Tibial nerve (tissue), 4 donors: ENCODE measurements at regions not wholly inside any gene's neighbourhood (a gene's known extent, or its start where the extent isn't known, plus 50 kb on each side); places are given as distances from the start of the nearest gene placed in this dataset.

Experiments
- DNase-seq, 2 donors: peaks; one replicate each; pipeline ENCODE4 v3.0.0-alpha.2; 2019; ENCODE audit warnings: low spot score in 2 of 2
- H3K27ac ChIP-seq, 4 donors: fragments of 200-600 bp; sonication (generic) in 3 of 4; one replicate each; pipeline ENCODE4 v1.5.1; 2017 to 2019; ENCODE audit warnings: mild to moderate bottlenecking in 1 of 4
- H3K27me3 ChIP-seq, 2 donors: fragments of 200-600 bp; sonication (generic) in 1 of 2; one replicate each; pipeline versions ENCODE4 v1.5.1 to v1.6.0; 2017 to 2019
- H3K36me3 ChIP-seq, 3 donors: fragments of 200-600 bp; sonication (generic); one replicate each; pipeline ENCODE4 v1.5.1; 2018 to 2019
- H3K4me1 ChIP-seq, 4 donors: fragments of 200-600 bp; sonication (generic) in 3 of 4; one replicate each; pipeline ENCODE4 v1.5.1; 2017 to 2019
- H3K4me3 ChIP-seq, 4 donors: fragments of 200-600 bp; sonication (generic) in 3 of 4; one replicate each; pipeline ENCODE4 v1.5.1; 2017 to 2019; ENCODE audit warnings: mild to moderate bottlenecking in 1 of 4, moderate library complexity in 1 of 4
- H3K9me3 ChIP-seq, 4 donors: fragments of 200-600 bp; sonication (generic) in 3 of 4; one replicate each; pipeline ENCODE4 v1.5.1; 2017 to 2019
- CTCF ChIP-seq, 5 experiments: fragments of 200-600 bp in 3 of 5; fragments of 450-650 bp in 2 of 5; sonication (generic) in 3 of 5; IDR thresholded peaks; one replicate each; pipeline ENCODE4 v1.5.1; 2016 to 2019; ENCODE audit warnings: antibody characterized with exemption in 5 of 5, mild to moderate bottlenecking in 3 of 5, moderate library complexity in 2 of 5
- EP300 ChIP-seq, 2 donors: sonication (generic); formaldehyde crosslinking; IDR thresholded peaks; one replicate each; pipeline ENCODE4 v1.6.1; 2017; ENCODE audit warnings: antibody characterized with exemption in 2 of 2, mild to moderate bottlenecking in 1 of 2
- POLR2A ChIP-seq, 2 donors: fragments of 450-650 bp; IDR thresholded peaks; one replicate each; pipeline ENCODE4 v1.6.1; 2017; ENCODE audit warnings: antibody characterized with exemption in 2 of 2, mild to moderate bottlenecking in 2 of 2, moderate library complexity in 2 of 2
- WGBS, 2 donors: methylation state at CpG; one replicate each; pipeline ENCODE4 v1.1.5; 2018; 5-methylcytosine and 5-hydroxymethylcytosine counted together

- no peak overlapping the region for H3K27ac ChIP-seq
- no peak for TF ChIP-seq EP300 (IDR thresholded peaks at IDR 0.05)
- no peak for TF ChIP-seq CTCF (IDR thresholded peaks at IDR 0.05)
- TF ChIP-seq POLR2A (IDR thresholded peaks at IDR 0.05), result no peak
- 86 to 87% methylated on average over 12 of the region's 12 CpGs for WGBS, 2 donors
Measured at GRCh38 chr2:523698-524270, 153.4 kb downstream of the TMEM18 start.

GRCh38 chr2:522776-523175 is 154.4 kb downstream of the TMEM18 start:
- 90 to 92% methylated on average over 9 of the region's 9 CpGs for WGBS, 2 donors
- DNase-seq, result no peak
- no peaks in the 10 kb centered on the region for H3K27me3 ChIP-seq

More at GRCh38 chr2:523698-524270, 153.4 kb downstream of the TMEM18 start:
- DNase-seq, result no peak
- Histone ChIP-seq H3K4me3 (no peak overlapping the region), H3K9me3 (no peaks in the 10 kb centered on the region), H3K4me1 (no peaks in the 10 kb centered on the region), H3K36me3 (no peaks in the 10 kb centered on the region), H3K27me3 (no peaks in the 10 kb centered on the region)

GRCh38 chr2:521853-522530 is 155.2 kb downstream of the TMEM18 start:
- H3K4me3 ChIP-seq, result no peak overlapping the region
- H3K27ac ChIP-seq, result no peak overlapping the region
- DNase-seq, result no peak
- 95 to 96% methylated on average over 31 of the region's 31 CpGs for WGBS, 2 donors
- no peaks in the 10 kb centered on the region for H3K27me3 ChIP-seq
- H3K4me1 ChIP-seq, result no peaks in the 10 kb centered on the region
- no peaks in the 10 kb centered on the region for H3K36me3 ChIP-seq
- TF ChIP-seq EP300 (IDR thresholded peaks at IDR 0.05) (no peak), POLR2A (IDR thresholded peaks at IDR 0.05) (no peak), CTCF (IDR thresholded peaks at IDR 0.05) (no peak)
- no peaks in the 10 kb centered on the region for H3K9me3 ChIP-seq

More at GRCh38 chr2:522776-523175, 154.4 kb downstream of the TMEM18 start:
- no peak overlapping the region for H3K27ac ChIP-seq
- no peak overlapping the region for H3K4me3 ChIP-seq
- no peak for TF ChIP-seq POLR2A (IDR thresholded peaks at IDR 0.05)
- no peak for TF ChIP-seq EP300 (IDR thresholded peaks at IDR 0.05)
- TF ChIP-seq CTCF (IDR thresholded peaks at IDR 0.05), result no peak
- no peaks in the 10 kb centered on the region for H3K36me3 ChIP-seq
- H3K9me3 ChIP-seq, result no peaks in the 10 kb centered on the region
- no peaks in the 10 kb centered on the region for H3K4me1 ChIP-seq

- WGBS, 2 donors, result 83 to 88% methylated on average over 11 of the region's 11 CpGs
- H3K4me3 ChIP-seq, result no peak overlapping the region
- no peaks in the 10 kb centered on the region for H3K36me3 ChIP-seq
- H3K27ac ChIP-seq, result no peak overlapping the region
- H3K27me3 ChIP-seq, result no peaks in the 10 kb centered on the region
- no peak for TF ChIP-seq POLR2A (IDR thresholded peaks at IDR 0.05)
- DNase-seq, result no peak
- no peaks in the 10 kb centered on the region for H3K9me3 ChIP-seq
- H3K4me1 ChIP-seq, result no peaks in the 10 kb centered on the region
Measured at GRCh38 chr2:520663-521340, 156.4 kb downstream of the TMEM18 start.

- Histone ChIP-seq H3K36me3 (no peaks in the 10 kb centered on the region), H3K9me3 (no peaks in the 10 kb centered on the region), H3K4me1 (no peaks in the 10 kb centered on the region), H3K4me3 (no peak overlapping the region), H3K27me3 (no peaks in the 10 kb centered on the region), H3K27ac (no peak overlapping the region)
- WGBS, 2 donors, result 45 to 46% methylated on average over 5 of the region's 5 CpGs
- TF ChIP-seq EP300 (IDR thresholded peaks at IDR 0.05), result no peak
- no peak for TF ChIP-seq POLR2A (IDR thresholded peaks at IDR 0.05)
- TF ChIP-seq CTCF (IDR thresholded peaks at IDR 0.05), result no peak
- DNase-seq, result no peak
Measured at GRCh38 chr2:516944-517343, 160.3 kb downstream of the TMEM18 start.
